HUDEP-2 (cell line): ENCODE measurements at regions not wholly inside any gene's neighbourhood (a gene's known extent, or its start where the extent isn't known, plus 50 kb on each side); places are given as distances from the start of the nearest gene placed in this dataset.
"Not testable (repeated sequence)": the region's sequence is repeated elsewhere in the genome, so short reads cannot be mapped to it uniquely, and the experiment has no call there.

Experiments
- DNase-seq, 76 experiments: peaks; one replicate each; lab custom pipeline; 2025; ENCODE audit not compliant: unreplicated experiment in 76 of 76; lab: John Stamatoyannopoulos, UW

DNA sequence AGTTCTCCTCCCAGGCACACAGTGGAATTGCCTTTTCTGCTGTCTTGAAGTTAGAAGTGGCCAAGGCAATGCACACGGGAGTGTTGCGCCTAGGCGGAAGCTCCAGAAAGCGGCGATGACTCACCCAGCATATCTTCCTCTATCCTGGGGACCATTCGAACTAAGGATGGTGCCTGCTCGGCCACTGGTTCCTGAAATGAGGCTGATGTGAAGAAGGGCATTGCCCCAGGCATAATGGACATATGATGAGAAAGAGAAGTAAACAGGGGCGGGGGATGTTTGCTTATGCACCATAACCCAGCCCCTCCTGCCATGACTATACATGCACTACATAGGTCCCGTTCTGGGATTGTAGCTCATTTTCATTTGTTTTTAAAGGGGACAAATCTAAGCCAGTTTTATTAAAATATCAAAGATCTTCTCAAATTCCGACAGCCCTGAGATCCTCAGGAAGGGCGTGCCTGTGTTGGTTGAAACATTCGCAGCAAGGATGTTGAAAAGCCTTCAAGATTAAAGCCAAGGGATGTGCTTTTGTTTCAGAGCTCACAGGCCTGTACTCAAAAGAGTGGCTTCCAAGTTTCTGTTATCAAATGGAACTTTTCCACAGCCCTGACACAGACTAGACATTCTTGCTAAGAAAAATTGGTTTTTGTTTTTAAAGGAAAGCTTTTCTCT is 218.5 kb downstream of the LY86 start:
- no peak for DNase-seq

DNA sequence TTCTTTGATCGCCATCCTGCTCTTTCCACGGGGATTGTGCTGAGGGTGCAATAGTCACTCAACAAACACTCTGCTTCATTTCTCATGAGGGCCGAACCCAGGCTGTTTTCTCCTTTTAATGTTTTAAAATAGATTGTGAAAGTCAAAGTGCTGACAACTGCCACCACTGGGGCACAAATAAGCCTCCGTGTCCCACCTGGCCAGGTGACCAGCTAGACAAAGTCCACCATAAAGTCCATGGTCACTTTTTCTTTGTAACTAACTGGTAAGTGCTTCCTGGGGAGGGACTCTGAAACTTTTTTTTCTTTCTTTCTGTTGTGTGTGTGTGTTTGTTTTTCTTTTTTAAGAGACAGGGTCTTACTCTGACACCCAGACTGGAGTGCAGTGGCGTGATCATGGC is 219.8 kb downstream of the LY86 start:
- DNase-seq = no peak

DNA sequence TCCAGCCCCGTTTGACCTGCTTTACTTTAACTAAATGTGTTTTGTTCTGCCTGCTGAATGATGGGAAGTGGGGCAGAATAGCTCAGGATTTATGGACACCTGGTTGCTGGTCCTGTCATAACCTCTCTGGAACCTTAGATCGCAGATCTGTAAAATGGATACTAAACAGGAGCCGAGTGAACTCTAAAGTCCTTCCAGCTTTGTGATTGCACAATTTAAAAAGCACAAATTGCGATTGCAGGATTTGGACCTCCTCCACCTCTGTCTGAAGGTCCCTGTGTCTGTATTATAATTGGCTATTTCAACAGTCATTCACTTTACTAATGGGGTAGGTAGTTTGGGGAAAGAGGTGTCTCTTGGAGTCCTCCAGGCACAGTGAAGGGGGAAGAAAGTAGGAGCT is 220.4 kb downstream of the LY86 start:
- no peak for DNase-seq

DNA sequence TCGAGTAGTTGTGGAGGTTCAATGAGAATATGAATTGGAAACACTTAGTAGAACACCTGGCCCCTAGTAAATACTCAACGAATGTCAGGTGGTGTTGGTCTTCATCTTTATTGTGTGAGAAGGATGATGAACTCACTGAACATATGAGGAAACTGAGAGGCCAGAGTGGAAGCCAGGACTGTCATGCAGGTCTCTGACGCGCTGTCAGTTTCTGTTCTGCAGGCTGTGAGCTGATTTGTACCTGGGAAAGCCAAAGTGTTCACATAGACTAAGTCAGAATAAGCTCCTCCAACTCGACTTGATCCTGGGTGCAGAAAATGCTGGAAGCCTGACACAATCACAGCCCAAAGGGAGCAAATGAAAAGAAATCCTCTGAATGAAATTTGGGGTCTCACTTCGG is 222.2 kb downstream of the LY86 start:
- no peak for DNase-seq

DNA sequence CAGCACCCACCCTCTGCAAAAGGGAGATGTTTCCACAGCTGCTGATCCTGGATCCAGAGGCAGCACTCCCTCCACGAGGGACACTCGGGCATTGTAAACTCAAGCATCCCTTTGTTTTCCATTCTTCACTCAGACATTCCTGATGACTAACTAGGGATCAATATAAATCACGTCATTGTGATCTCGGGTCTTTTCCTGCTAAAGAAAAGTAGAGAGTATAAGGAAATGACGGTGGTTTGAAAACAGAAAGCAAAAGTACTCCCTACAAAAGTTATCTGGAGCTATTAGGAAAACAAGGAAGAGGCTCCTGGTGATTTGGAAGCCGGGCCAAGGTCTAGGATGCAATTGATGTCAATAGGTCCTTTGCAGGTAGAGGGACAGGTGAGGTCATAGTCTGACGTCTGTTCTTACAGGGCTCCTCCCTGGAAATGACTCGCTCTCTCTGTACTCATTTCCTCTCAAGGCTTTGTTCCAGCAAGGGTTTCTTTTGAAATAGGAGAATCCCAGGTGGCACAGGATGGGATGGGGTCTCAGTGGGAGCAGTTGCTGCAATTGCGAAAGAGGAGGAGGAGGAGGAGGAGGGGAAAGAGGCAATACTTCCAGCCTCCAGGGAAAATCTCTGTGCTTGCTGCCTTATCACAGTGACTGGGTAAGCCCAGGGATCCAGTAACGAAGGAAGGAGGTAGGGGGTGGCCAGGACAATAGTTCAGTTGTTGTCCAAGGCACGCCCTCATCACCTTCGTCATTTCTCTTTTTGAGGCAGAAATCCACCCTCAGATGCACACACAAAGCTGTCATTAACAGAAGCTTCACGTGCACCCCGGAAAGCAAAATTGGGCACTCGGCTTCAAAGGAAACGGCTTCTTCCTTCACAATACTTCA is 222.8 kb downstream of the LY86 start:
- DNase-seq = no peak

DNA sequence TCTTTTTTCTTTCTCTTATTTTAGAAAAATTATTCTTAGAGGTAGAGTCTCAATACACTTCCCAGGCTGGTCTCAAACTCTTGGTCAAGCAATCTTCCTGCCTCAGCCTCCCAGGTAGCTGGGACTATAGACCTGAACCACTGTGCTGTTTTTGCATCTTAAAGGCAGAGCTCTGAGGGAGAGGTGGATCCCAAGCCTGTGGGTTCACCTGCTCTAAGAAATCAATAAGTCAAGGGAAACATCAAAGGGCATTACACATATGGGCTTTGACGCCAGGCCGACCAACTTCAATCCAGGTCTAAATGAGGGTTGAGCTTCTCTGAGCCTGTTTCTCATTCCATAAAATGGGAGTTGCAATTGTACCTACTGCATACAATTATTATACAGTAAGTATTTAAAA is 223.9 kb downstream of the LY86 start:
- no peak for DNase-seq

DNA sequence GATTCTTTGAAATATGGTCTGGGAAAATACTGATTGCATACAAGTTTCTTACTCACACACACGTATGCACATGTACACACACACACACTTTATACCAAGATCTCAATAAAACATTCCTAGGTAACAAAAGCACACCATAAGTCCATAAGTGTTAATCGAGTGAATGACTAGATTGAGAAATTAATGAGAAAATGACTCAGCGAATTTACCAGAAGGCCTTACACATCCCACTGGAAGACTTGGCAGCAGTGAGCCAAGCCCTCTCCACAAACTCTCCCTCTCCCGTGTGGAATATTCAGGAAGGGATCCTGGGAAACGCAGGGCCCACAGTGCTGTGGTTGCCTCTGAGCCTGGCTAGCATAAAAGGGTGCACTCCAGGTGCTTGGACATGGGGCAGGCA is 227.2 kb downstream of the LY86 start:
- no peak for DNase-seq

DNA sequence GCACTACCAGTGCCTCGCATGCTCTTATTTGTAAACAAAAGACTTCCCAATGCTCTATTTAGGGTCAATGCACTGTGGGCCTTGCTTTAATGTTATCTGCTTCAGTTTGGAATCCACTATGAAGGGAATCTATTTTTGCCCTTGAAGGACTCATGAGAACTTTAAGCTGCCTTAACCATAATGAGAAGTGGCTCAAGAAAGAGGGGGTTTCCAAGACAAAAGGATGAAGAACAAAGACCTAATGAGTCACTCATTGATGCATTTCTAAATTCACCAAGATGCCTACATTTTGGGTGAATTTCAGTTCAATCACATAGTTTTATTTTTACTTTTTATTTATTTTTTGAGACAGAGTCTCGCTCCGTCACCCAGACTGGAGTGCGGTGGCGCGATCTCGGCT is 228.2 kb downstream of the LY86 start:
- no peak for DNase-seq

DNA sequence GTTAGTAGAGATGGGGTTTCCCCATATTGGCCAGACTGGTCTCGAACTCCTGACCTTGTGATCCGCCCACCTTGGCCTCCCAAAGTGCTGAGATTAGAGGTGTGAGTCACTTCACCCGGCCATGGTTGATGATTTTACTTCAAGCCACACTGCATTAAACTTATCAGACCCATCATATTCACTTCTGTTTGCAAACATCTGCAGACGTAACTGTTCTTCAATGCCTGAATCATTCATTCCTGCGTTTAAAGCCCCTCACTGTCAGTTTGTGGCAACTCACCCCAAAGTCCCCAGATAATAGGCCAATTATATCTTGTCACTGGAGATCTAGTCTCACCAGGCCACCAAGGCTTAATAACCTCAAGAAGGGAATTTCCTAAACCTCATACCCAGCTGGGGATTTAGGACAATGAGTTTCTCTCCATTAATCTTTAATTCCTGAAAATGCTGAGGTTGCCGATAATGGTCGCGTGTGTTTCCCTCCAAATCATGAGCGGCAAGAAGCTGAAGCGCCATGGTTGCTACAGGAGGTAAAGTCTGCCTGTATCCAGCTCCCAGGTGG is 229.6 kb downstream of the LY86 start:
- DNase-seq = no peak

DNA sequence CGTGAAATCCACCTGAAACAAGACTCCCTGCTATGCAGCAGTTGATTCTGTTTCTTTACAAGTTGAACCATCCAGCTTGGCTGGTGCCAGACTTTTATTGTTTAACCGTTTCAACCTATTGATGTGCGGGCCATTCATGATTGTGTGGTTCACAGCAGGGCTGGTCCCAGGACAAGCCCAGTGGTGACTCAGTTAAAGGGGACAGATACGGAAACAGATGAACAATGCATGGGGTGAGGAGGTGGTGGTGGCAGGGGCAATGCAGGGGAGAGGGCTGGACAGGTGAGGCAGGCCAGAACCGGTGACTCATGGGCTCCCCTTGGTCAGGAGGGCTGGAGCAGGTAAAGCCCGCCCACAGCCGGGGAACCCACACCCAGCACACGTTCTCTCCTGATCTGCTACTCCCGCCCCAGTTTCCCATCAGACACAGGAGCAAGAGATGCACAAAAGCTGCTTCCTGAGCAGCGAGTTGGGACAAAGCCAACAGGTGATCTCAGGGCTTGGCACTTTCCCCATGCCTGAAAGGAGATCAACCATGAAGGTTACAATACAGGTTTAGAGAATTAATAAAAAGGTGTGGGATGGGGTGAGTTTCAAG is 232.2 kb downstream of the LY86 start:
- no peak for DNase-seq

DNA sequence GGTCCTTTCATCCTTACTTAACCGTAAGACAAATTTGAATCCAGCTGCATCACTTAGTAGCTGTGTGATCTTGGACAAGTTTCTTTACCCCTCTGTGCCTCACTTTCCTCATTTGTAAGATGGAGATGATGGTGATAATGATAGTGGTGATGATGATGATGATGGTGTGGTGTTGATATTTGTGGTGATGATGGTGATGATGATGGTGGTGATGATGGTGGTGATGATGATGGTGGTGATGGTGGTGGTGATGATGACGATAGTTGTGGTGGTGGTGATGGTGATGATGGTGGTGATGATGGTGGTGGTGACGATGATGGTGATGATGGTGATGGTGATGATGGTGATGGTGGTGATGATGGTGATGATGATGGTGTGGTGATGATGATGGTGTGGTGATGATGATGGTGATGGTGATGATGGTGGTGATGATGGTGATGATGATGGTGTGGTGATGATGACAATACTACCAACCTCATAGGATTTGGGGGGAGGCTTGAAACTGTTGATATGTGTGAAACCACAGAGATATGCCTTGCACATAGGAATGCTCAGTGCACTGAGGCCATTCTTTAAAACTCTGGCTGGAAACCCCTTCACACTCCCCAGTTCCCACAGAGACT is 233.2 kb downstream of the LY86 start:
- no peak for DNase-seq

DNA sequence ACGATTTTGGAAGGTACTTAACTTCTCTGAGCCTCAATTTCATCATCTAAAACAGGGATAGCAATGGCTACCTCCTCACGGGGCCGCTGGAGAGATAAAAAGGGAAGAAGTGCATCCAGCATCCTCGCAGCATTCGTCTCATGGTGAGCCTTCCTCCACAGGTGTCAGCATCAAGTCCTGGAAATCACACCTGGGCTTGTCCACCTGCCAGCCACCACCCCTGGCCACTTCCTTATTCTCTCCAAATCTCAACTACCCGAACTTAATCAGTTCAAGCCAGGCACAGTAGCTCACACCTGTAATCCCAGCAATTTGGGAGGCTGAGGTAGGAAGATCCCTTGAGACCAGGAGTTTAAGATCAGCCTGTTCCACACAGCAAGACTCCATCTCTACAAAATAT is 234.5 kb downstream of the LY86 start:
- no peak for DNase-seq

DNA sequence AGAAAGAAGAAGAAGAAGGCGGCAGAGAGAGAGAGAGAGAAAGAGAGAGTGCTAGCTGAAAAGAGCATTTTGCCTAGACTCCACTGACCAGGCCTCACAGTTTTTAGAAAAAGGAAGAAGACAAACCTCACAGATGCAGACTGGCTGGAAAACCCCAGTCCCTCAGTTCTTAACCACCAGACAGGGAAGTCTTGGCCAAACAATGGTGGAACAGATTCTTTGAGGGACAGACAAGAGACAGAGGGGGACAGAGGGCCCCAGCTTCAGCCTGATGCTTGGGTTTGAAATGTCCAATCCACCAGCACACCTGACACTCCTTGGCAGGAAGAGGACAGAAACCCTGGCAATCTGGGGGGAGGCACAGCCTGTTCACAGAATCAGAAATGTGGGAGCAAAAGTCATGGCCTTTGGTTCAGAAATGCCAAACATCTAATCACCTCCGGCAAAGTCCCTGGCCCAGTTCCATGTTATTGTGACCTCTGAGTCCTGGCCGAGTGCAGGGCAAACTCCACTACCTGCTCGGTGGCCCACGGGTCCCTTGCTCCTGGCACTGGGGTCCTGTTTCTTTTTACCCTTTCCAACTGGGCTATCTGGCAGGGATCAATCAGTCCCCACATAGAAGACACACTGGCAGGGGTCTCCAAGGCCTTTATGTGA is 235.2 kb downstream of the LY86 start:
- DNase-seq = no peak

DNA sequence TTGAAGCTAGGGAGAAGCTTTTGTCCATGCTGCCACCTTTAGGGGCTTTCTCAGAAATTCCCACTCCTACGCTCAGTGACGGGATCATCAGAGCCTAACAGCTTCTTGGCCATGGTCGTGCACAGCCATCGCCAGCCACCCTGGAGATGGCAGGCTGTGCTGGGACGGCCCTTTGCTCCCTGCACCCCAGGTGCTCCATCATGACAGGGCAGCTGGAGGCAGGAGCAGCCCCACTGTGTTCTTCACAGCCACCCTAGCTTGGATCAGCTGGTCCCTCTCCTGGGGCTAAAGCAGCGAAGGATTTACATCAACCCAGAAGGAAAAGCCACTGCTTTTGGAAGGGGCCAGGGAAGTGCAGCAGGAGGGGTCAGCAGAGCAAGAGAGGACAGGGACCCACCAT is 235.9 kb downstream of the LY86 start:
- DNase-seq = no peak

DNA sequence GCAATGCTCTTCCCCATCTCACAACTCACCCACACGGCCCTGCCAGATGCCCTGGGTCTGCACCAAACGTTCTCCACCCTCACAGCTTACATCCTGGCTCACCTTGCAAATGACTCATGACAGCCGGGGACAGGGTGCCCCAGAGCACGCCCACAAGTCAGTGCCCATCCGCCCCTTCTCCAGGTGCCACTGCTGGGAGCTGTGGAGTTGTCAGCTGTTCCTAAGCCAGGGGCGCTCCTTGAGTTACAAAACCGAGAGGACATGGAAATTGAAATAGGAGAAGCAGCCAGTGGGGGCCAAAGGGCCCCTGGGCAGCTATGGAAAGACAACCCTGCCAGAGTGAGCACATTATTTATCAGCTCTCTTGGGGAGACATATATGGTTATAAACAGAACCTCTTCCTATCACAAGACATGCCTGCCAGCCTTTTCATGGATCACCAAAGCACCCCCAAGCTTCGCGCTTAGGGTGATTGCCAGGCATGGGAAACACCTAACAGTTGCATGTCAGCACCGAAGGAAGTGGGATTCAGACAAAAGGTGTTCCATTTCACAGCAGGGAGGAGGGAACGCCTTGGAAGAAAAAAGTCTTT is 236.8 kb downstream of the LY86 start:
- DNase-seq = no peak

DNA sequence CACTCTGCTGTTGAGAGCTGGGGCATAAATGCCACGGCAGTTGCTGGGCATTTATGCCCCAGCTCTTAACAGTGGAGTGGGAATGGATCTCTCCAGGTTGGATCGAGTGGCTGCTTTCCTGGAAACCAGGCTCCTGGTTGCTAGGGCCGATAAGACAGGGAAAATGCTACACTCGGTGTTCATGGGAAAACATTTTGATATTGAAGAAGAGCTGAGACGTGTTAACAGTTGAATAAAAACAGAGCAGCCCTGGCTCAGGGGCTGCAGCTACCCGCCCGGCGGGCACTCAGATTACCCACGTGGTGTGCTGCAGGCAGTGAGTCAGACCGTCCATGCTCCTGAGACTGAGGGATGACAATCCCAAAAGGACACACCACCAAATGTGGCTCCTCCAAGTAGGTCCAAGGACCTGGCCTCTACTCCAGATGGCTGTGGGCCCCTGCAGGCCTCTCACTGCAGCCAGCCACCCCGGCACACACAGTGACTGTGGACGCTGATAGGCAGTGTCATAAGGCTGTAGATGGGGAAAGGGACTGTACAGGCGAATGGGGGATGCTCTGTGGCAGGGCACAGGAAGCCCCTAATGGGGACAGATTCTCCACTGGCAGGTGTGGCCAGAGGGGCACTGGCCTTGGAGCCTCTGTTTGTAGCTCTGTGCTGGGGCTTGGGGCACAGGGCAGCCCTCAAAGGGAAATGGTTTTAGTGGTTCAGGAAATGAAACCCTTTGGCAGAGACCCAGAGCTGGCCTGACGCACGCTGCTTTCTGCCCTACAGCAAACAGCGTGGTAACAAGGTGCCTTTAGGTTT is 237.8 kb downstream of the LY86 start:
- DNase-seq = peak in 1 of 76 experiments; percentile 6

DNA sequence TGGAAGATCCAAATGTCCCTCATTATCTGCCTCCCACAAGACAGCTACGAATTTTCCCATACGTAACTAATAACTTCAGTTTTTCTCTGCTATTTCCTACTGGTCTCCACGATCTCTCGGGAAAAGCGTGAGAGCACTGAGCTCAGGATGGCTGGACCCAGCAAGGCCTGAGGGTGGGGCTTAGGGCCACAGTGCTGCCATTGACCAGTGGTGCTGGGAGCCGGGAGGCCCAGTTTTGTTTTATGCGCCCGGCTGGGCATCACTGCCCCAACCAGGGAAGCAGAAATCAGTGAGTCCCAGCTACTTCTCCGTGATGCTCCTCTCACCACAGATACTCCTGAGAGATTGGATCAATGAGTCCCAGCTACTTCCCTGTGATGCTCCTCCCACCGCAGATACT is 238.4 kb downstream of the LY86 start:
- DNase-seq = no peak

DNA sequence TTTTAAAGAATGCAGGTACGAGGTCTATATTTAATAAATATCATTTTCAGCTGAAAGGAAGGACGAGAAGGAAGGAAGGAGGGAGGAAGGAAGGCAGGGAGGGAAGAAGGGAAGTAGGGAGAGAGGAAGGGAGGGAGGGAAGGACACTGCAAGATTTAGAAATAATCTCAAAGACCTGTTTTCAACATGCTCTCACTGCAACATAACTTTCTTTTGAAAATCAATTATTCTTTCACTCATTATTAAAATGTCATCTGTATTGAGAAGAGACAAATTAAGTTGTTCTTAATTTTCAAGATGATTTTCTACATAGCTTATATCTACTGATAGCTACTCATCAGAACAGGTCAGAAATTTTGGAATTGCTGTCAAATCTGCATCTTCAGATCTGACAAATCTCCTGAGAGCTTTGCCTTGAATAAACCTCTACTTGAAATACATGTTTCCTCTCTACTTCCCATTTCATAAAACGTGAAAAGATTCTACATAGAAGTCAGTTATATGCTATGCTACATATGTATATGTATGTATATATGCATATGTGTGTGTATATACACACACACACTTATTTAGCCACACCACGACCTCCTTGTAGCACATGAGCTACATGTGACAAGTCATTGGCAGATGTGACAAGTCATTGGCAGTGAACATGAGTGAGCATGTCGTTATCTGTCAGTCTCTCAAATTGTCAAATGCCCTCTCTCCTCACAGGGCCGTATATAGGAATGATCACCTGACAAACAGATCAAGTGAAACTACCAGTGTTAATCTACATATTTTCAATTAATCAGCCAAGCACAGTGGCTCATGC is 241.6 kb downstream of the LY86 start:
- DNase-seq = peak in 5 of 76 experiments; percentile 12 to 31 (median 19)

DNA sequence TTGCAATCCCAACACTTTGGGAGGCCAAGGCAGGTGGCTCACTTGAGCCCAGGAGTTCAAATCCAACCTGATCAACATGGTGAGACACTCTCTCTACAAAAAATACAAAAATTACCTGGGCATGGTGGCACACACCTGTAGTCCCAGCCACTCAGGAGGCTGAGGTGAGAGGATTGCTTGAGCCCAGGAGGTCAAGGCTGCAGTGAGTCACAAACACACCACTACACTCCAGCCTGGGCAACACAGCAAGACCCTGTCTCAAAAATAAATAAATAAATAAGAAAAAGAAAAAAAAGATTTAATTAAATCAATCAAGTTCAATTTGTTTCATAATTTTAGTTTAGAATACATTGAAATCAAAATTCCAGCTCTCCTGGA is 242.2 kb downstream of the LY86 start:
- DNase-seq = not testable (repeated sequence)
